ENCODE measurements at regions not wholly inside any gene's neighbourhood (a gene's known extent, or its start where the extent isn't known, plus 50 kb on each side); places are given as distances from the start of the nearest gene placed in this dataset.

DNA sequence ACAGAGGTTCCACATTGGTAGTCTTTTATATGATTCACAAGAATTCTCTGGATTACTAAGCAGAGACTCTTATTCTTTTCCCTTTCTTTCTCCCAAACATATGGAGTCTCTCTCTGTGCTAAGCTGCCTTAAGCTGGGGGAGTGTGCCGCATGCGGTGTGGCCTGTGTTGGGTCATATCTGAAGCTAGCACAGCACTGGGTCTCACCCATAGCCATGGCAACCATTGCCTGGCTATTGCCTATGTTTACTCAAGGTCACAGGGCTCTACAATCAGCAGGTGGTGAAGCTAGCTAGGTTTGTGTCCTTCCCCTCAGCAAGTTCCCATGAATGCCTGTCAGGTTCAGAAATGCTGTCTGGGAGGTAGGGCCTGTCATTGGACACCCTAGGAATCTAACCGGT is 73.6 kb upstream of the ZRANB2 start:
- Histone ChIP-seq H4K5ac (ENCODE audit: low read length) (no peak overlapping the region), H3K4me1 (ENCODE audit: control insufficient read depth, low read depth, low read length) (no peaks in the 10 kb centered on the region), H3K56ac (ENCODE audit: low read length) (no peak overlapping the region), H3K18ac (ENCODE audit: low read length) (no peak overlapping the region), H3K36me3 (ENCODE audit: control insufficient read depth, insufficient read depth, low read length) (no peaks in the 10 kb centered on the region), H3K79me1 (ENCODE audit: low read length) (no peaks in the 10 kb centered on the region), H3K27me3 (ENCODE audit: insufficient read depth, low read length, poor library complexity) (no peaks in the 10 kb centered on the region), H2BK120ac (ENCODE audit: low read depth, low read length) (no peak overlapping the region), H3K27ac (ENCODE audit: low read depth, low read length) (no peak overlapping the region), H2BK5ac (ENCODE audit: low read length) (no peak overlapping the region), H3K4me2 (ENCODE audit: low read length) (no peak overlapping the region), H3K4me3 (ENCODE audit: low read length) (no peak overlapping the region), H2AK5ac (ENCODE audit: low read length) (no peak overlapping the region), H3K79me2 (ENCODE audit: control insufficient read depth, insufficient read depth, low read length) (no peaks in the 10 kb centered on the region), H2BK15ac (replicated peaks; ENCODE audit: low read depth) (no peak overlapping the region), H3K23ac (ENCODE audit: low read length) (no peak overlapping the region), H3K4ac (ENCODE audit: low read depth, low read length) (no peak overlapping the region), H3K9ac (ENCODE audit: low read length) (no peak overlapping the region), H4K8ac (ENCODE audit: low read depth, low read length) (no peak overlapping the region)
- DNase-seq: no peak
- no CpG with 5 or more reads among the region's 3 CpGs for WGBS (ENCODE audit: extremely low coverage, insufficient coverage, low lambda C conversion rate)

- Histone ChIP-seq H3K79me1 (ENCODE audit: low read length) (no peaks in the 10 kb centered on the region), H2BK120ac (ENCODE audit: low read depth, low read length) (no peak overlapping the region), H2BK15ac (replicated peaks; ENCODE audit: low read depth) (no peak overlapping the region), H3K79me2 (ENCODE audit: control insufficient read depth, insufficient read depth, low read length) (no peaks in the 10 kb centered on the region), H3K4me3 (ENCODE audit: low read length) (no peak overlapping the region), H3K27ac (ENCODE audit: low read depth, low read length) (no peak overlapping the region), H3K4me1 (ENCODE audit: control insufficient read depth, low read depth, low read length) (no peaks in the 10 kb centered on the region), H3K18ac (ENCODE audit: low read length) (no peak overlapping the region), H3K36me3 (ENCODE audit: control insufficient read depth, insufficient read depth, low read length) (no peaks in the 10 kb centered on the region), H3K9ac (ENCODE audit: low read length) (no peak overlapping the region), H3K56ac (ENCODE audit: low read length) (no peak overlapping the region), H3K4ac (ENCODE audit: low read depth, low read length) (no peak overlapping the region), H3K23ac (ENCODE audit: low read length) (no peak overlapping the region), H2BK5ac (ENCODE audit: low read length) (no peak overlapping the region), H3K27me3 (ENCODE audit: insufficient read depth, low read length, poor library complexity) (no peaks in the 10 kb centered on the region), H3K4me2 (ENCODE audit: low read length) (no peak overlapping the region), H4K5ac (ENCODE audit: low read length) (no peak overlapping the region), H4K8ac (ENCODE audit: low read depth, low read length) (no peak overlapping the region), H2AK5ac (ENCODE audit: low read length) (no peak overlapping the region)
- no CpG with 5 or more reads among the region's 2 CpGs for WGBS (ENCODE audit: extremely low coverage, insufficient coverage, low lambda C conversion rate)
- no peak for DNase-seq
Measured at GRCh38 chr1:71153826-71154225, 73.0 kb upstream of the ZRANB2 start.

DNA sequence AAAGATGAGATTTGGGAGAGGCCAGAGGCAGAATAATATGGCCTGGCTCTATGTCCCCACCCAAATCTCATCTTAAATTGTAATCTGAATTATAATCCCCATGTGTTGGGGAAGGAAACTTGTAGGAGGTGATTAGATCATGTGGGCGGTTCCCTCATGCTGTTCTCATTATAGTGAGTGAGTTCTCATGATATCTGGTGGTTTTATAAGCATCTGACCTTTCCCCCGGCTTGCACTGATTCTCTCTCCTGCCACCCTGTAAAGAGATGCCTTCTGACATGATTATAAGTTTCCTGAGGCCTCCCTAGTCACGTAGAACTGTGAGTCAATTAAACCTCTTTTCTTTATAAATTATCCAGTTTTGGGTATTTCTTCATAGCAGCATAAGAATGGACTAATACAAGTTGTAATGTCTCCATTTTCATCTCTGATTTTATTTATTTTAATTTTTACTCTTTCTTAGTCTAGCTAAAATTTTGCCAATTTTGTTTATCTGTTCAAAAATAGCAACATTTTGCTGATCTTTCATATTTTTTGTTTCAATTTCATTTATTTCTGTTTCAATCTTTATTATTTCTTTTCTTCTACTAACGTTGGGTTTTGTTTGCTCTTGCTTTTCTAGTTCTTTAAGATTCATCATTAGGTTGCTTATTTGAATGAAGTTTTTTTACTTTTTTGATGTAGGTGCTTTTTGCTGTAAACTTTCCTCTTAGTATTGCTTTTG is 67.0 kb upstream of the ZRANB2 start:
- no CpG with 5 or more reads among the region's 4 CpGs for WGBS (ENCODE audit: extremely low coverage, insufficient coverage, low lambda C conversion rate)
- H4K8ac ChIP-seq (ENCODE audit: low read depth, low read length): no peak overlapping the region
- H2AK5ac ChIP-seq (ENCODE audit: low read length): no peak overlapping the region
- H3K36me3 ChIP-seq (ENCODE audit: control insufficient read depth, insufficient read depth, low read length): no peaks in the 10 kb centered on the region
- H3K27me3 ChIP-seq (ENCODE audit: insufficient read depth, low read length, poor library complexity): no peaks in the 10 kb centered on the region
- no peak overlapping the region for H3K18ac ChIP-seq (ENCODE audit: low read length)
- H3K4me1 ChIP-seq (ENCODE audit: control insufficient read depth, low read depth, low read length): no peaks in the 10 kb centered on the region
- no peak overlapping the region for H3K4me2 ChIP-seq (ENCODE audit: low read length)
- no peak overlapping the region for H3K4ac ChIP-seq (ENCODE audit: low read depth, low read length)
- DNase-seq: no peak
- no peak overlapping the region for H3K56ac ChIP-seq (ENCODE audit: low read length)
- no peak overlapping the region for H3K9ac ChIP-seq (ENCODE audit: low read length)
- no peak overlapping the region for H2BK15ac ChIP-seq (replicated peaks; ENCODE audit: low read depth)
- no peak overlapping the region for H4K5ac ChIP-seq (ENCODE audit: low read length)
- H3K27ac ChIP-seq (ENCODE audit: low read depth, low read length): no peak overlapping the region
- H3K79me2 ChIP-seq (ENCODE audit: control insufficient read depth, insufficient read depth, low read length): no peaks in the 10 kb centered on the region
- H3K23ac ChIP-seq (ENCODE audit: low read length): no peak overlapping the region
- no peak overlapping the region for H2BK120ac ChIP-seq (ENCODE audit: low read depth, low read length)
- H2BK5ac ChIP-seq (ENCODE audit: low read length): no peak overlapping the region
- H3K4me3 ChIP-seq (ENCODE audit: low read length): no peak overlapping the region
- no peaks in the 10 kb centered on the region for H3K79me1 ChIP-seq (ENCODE audit: low read length)

DNA sequence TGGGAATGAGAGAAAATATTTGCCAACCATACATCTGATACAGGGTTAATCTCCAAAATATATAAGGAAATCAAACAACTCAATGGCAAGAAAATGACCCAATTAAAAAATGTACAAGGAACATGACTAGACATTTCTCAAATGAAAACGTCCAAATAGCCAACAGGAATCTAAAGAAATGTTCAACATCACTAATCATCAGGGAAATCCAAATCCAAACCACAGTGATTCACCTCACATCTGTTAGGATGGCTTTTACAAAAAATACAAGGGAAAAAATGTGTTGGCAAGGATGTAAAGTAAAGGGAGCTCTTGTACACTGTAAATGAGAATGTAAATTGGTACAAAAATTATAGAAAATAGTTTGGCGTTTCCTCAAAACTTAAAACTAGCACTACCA is 54.7 kb upstream of the ZRANB2 start:
- Histone ChIP-seq H3K23ac (ENCODE audit: low read length) (no peak overlapping the region), H3K79me2 (ENCODE audit: control insufficient read depth, insufficient read depth, low read length) (no peaks in the 10 kb centered on the region), H3K4ac (ENCODE audit: low read depth, low read length) (no peak overlapping the region), H3K79me1 (ENCODE audit: low read length) (no peaks in the 10 kb centered on the region), H2AK5ac (ENCODE audit: low read length) (no peak overlapping the region), H3K4me1 (ENCODE audit: control insufficient read depth, low read depth, low read length) (no peaks in the 10 kb centered on the region), H4K8ac (ENCODE audit: low read depth, low read length) (no peak overlapping the region), H2BK5ac (ENCODE audit: low read length) (no peak overlapping the region), H3K18ac (ENCODE audit: low read length) (no peak overlapping the region), H3K4me3 (ENCODE audit: low read length) (no peak overlapping the region), H3K56ac (ENCODE audit: low read length) (no peak overlapping the region), H2BK120ac (ENCODE audit: low read depth, low read length) (no peak overlapping the region), H3K36me3 (ENCODE audit: control insufficient read depth, insufficient read depth, low read length) (no peaks in the 10 kb centered on the region), H3K9ac (ENCODE audit: low read length) (no peak overlapping the region), H2BK15ac (replicated peaks; ENCODE audit: low read depth) (no peak overlapping the region), H4K5ac (ENCODE audit: low read length) (no peak overlapping the region), H3K27me3 (ENCODE audit: insufficient read depth, low read length, poor library complexity) (no peaks in the 10 kb centered on the region), H3K4me2 (ENCODE audit: low read length) (no peak overlapping the region), H3K27ac (ENCODE audit: low read depth, low read length) (no peak overlapping the region)
- no CpG with 5 or more reads among the region's 2 CpGs for WGBS (ENCODE audit: extremely low coverage, insufficient coverage, low lambda C conversion rate)
- DNase-seq: no peak

All from mesendoderm (in vitro differentiated cells).